NB4 (cell line): ENCODE measurements at regions not wholly inside any gene's neighbourhood (a gene's known extent, or its start where the extent isn't known, plus 50 kb on each side); places are given as distances from the start of the nearest gene placed in this dataset.

ENCODE experiments used
- POLR2A ChIP-seq: IDR thresholded peaks from 2 replicates; pipeline ENCODE4 v1.6.1; 2011; ENCODE audit warnings: mild to moderate bottlenecking; ENCODE audit not compliant: insufficient read length; ENCODE audit errors: extremely low read depth
- TF ChIP-seq, protein P1 (sequence below): IDR thresholded peaks from one replicate; pipeline ENCODE4 v1.5.1; 2012; ENCODE audit warnings: low read depth, low read length
- TF ChIP-seq, protein P2 (sequence below): IDR thresholded peaks from 2 replicates; pipeline ENCODE4 v1.6.1; 2011; ENCODE audit warnings: low read depth, low read length

DNA sequence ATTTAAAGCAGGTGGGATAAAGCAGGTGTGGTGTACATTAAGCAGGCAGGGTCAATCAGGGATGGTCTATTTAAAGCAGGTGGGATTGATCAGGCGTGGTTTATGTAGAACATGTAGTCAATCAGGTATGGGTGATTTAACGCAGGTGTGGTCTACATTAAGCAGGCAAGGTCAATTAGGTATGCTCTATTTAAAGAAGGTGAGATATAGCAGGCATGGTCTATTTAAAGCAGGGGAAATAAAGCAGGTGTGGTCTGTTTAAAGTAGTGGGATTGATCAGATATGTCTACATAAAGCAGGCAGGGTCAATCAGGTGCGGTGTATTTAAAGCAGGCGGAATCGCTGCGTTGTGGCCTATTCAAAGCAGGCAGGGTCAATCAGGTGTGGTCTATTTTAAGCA is 88.6 kb upstream of the MXRA5 start:
- TF ChIP-seq POLR2A: no peak
- TF ChIP-seq, protein P1, sequence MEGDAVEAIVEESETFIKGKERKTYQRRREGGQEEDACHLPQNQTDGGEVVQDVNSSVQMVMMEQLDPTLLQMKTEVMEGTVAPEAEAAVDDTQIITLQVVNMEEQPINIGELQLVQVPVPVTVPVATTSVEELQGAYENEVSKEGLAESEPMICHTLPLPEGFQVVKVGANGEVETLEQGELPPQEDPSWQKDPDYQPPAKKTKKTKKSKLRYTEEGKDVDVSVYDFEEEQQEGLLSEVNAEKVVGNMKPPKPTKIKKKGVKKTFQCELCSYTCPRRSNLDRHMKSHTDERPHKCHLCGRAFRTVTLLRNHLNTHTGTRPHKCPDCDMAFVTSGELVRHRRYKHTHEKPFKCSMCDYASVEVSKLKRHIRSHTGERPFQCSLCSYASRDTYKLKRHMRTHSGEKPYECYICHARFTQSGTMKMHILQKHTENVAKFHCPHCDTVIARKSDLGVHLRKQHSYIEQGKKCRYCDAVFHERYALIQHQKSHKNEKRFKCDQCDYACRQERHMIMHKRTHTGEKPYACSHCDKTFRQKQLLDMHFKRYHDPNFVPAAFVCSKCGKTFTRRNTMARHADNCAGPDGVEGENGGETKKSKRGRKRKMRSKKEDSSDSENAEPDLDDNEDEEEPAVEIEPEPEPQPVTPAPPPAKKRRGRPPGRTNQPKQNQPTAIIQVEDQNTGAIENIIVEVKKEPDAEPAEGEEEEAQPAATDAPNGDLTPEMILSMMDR: no peak
- TF ChIP-seq, protein P2, sequence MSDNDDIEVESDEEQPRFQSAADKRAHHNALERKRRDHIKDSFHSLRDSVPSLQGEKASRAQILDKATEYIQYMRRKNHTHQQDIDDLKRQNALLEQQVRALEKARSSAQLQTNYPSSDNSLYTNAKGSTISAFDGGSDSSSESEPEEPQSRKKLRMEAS: no peak
